HG02798 (cell line): ENCODE measurements at regions not wholly inside any gene's neighbourhood (a gene's known extent, or its start where the extent isn't known, plus 50 kb on each side); places are given as distances from the start of the nearest gene placed in this dataset.
"Not testable (repeated sequence)": the region's sequence is repeated elsewhere in the genome, so short reads cannot be mapped to it uniquely, and the experiment has no call there.

Experiments
- ATAC-seq: cut with Tn5 transposase; IDR thresholded peaks from one replicate; pipeline ENCODE4 v1.9.1; 2021; ENCODE audit warnings: mild to moderate bottlenecking; ENCODE audit not compliant: unreplicated experiment, poor library complexity

- ATAC-seq, result not testable (repeated sequence)
Observed at GRCh38 chr2:87956613-87957012, 59.7 kb downstream of the RNU2-63P start.

DNA sequence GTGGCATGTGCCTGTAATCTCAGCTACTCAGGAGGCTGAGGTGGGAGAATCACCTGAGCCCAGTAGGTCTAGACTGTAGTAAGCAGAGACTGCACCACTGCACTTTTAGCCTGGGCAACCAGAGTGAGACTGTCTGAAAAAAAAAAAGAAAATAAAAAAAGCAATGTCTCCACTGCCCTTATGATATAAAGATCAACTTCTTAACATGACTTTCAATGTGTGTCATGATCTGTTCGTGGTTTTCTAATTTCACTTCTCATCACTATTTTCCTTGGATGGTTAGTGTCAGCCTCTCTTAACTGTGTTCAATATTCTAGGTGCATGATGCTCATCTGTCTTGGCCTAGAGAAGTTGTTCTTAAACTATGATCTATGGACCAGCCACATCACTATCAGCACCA is 67.3 kb downstream of the RNU2-63P start:
- ATAC-seq, result not testable (repeated sequence)

GRCh38 chr2:87946644-87947370 is 69.5 kb downstream of the RNU2-63P start:
- ATAC-seq, result not testable (repeated sequence)

DNA sequence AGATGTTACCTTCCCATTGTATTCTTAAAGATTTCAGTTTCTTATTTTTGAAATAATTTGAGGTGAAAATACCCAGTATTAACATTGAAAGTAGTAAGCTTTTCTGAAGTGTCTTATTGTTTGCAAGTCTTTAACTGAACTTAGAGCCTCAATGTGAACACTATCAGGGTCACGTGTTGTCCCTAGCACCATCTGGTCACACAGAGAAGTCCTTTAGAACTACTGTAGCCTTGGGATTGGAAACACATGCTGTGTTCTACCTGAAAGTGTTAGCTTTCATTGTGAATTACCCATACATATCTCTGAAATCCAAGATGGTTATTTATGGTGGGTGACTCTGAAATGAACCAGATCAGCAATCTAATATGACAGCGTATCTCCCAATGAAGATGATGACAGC is 77.0 kb downstream of the RNU2-63P start:
- ATAC-seq, result not testable (repeated sequence)

DNA sequence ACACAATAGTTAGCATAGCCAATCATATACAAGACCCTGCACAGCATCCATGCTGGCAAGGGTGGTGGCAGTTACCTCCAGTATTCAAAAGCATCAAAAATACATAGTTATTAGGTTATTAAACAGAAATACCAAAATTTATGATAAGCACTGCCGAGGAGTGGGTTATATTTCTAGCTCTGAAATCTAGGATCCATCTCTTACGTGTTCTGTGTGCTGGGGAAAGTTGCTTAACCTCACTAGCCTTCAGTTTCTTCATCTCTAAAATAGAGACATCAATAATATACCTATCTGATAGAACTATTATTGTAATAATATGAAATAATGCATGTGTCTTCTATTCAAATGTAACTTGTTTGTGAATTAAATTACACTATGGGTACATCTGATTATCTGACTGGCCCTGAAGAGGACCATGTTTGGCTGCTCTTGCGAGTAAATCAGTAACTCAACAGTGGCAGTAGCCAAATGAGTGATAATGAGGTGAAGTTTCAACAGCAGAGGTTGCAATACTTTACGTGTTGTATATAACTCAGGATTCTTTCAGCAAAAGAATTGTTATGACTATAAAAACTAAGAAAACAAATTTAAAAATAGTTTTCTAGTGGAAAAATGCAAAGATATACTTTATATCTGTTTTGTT is 93.5 kb upstream of the RGPD2 start:
- ATAC-seq, result not testable (repeated sequence)

DNA sequence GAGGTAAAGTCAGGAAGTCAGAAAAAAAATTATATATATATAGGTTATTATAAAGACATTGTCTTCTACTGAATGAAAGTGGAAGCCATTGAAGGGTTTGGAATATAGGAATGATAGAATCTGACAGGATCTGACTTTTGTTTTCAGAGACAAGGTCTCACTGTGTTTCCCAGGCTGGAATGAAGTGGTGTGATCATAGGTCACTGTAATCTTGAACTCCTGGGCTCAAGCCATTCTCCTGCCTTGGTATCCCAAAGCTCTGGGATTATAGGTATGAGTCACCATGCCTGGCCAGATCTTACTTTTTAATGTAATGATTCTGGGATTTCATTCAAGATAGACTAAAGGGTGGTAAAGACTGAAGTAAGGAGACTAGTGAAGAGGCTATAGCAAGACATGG is 91.6 kb upstream of the RGPD2 start:
- not testable (repeated sequence) for ATAC-seq

DNA sequence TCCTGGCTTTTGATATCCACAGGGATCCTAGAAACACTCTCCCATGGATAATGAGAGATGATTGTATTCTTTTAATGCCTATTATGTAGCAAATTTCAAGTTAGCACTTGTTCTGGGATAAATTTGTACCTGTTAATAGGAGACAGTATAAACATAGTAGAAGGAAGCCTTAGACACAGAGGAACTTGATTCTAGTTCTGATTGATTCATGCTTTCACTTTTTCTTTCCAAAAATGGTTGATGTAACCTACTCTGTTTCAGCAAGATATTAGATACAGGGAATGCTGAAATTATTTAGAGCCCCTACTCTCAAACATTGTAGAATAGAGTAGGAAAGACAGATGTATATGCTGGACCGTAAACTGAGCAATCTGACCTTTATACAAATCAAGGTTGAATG is 85.3 kb upstream of the RGPD2 start:
- ATAC-seq, result not testable (repeated sequence)

GRCh38 chr2:87909042-87909441 is 83.4 kb upstream of the RGPD2 start:
- peak; percentile 45 for ATAC-seq

GRCh38 chr2:87907556-87908099 is 82.0 kb upstream of the RGPD2 start:
- not testable (repeated sequence) for ATAC-seq

GRCh38 chr2:87903242-87904114 is 77.9 kb upstream of the RGPD2 start:
- ATAC-seq, result not testable (repeated sequence)

GRCh38 chr2:87883659-87884058 is 58.1 kb upstream of the RGPD2 start:
- not testable (repeated sequence) for ATAC-seq
